Keratinocyte (primary cell): ENCODE measurements at regions not wholly inside any gene's neighbourhood (a gene's known extent, or its start where the extent isn't known, plus 50 kb on each side); places are given as distances from the start of the nearest gene placed in this dataset.

ENCODE experiments used
- DNase-seq: peaks from one replicate; pipeline ENCODE4 v3.0.0-alpha.2; 2011; ENCODE audit warnings: low read depth, missing footprints, low spot score
- FAIRE-seq: peaks from 2 replicates; lab custom pipeline; 2011; peaks lifted over from hg19 to GRCh38; lab: Jason Lieb, UNC
- H2AFZ ChIP-seq: 2 replicates; pipeline ENCODE4 v1.6.0; 2012; ENCODE audit warnings: low read length, control low read depth, inconsistent platforms; ENCODE audit not compliant: control insufficient read depth
- H3K27ac ChIP-seq: 2 replicates; pipeline ENCODE4 v1.5.1; 2011; ENCODE audit warnings: low read length; ENCODE audit not compliant: control insufficient read depth, insufficient read depth
- H3K27me3 ChIP-seq: 3 replicates; pipeline ENCODE4 v1.6.0; 2011; ENCODE audit warnings: low read length; ENCODE audit not compliant: control insufficient read depth, insufficient read depth; ENCODE audit errors: extremely low read depth
- H3K36me3 ChIP-seq, 2 experiments: 2 replicates in 1 of 2; 3 replicates in 1 of 2; pipeline ENCODE4 v1.5.1; 2011; ENCODE audit warnings: low read length in 2 of 2, mild to moderate bottlenecking in 1 of 2; ENCODE audit not compliant: control insufficient read depth in 2 of 2, insufficient read depth in 2 of 2; ENCODE audit errors: extremely low read depth in 1 of 2
- H3K4me1 ChIP-seq: 3 replicates; pipeline ENCODE4 v1.5.1; 2011; ENCODE audit warnings: low read length; ENCODE audit not compliant: control insufficient read depth, insufficient read depth; ENCODE audit errors: extremely low read depth
- H3K4me2 ChIP-seq: 3 replicates; pipeline ENCODE4 v1.6.0; 2011; ENCODE audit warnings: low read depth, low read length; ENCODE audit not compliant: control insufficient read depth, insufficient read depth; ENCODE audit errors: extremely low read depth
- H3K4me3 ChIP-seq, 3 experiments: fragments of 200-600 bp in 1 of 3; sonication (generic) in 1 of 3; 2 replicates in 2 of 3; 3 replicates in 1 of 3; pipeline ENCODE4 v1.5.1; 2011 to 2016; ENCODE audit warnings: low read length in 3 of 3, mild to moderate bottlenecking in 3 of 3, control low read depth in 2 of 3, inconsistent platforms in 1 of 3, low read depth in 1 of 3, mixed read lengths in 1 of 3, mixed run types in 1 of 3, moderate library complexity in 1 of 3; ENCODE audit not compliant: control insufficient read depth in 2 of 3, insufficient read depth in 2 of 3; ENCODE audit errors: extremely low read depth in 1 of 3
- H3K79me2 ChIP-seq: 2 replicates; pipeline ENCODE4 v1.6.0; 2012; ENCODE audit warnings: low read length; ENCODE audit not compliant: control insufficient read depth, insufficient read depth
- H3K9ac ChIP-seq: 3 replicates; pipeline ENCODE4 v1.6.0; 2011; ENCODE audit warnings: low read length; ENCODE audit not compliant: control insufficient read depth, insufficient read depth; ENCODE audit errors: extremely low read depth
- H3K9me1 ChIP-seq: 3 replicates; pipeline ENCODE4 v1.6.0; 2011; ENCODE audit warnings: low read length; ENCODE audit not compliant: control insufficient read depth, insufficient read depth; ENCODE audit errors: extremely low read depth
- H3K9me3 ChIP-seq: 2 replicates; pipeline ENCODE4 v1.5.1; 2012; ENCODE audit warnings: low read depth, low read length; ENCODE audit not compliant: control insufficient read depth
- H4K20me1 ChIP-seq: 3 replicates; pipeline ENCODE4 v1.6.0; 2011; ENCODE audit warnings: low read length; ENCODE audit not compliant: control insufficient read depth, insufficient read depth; ENCODE audit errors: extremely low read depth
- EZH2 ChIP-seq: IDR thresholded peaks from one replicate; pipeline ENCODE4 v1.6.1; 2012; ENCODE audit warnings: inconsistent platforms, mild to moderate bottlenecking, low read length, moderate library complexity
- dilution Hi-C: fragments of 300-500 bp; cut with MboI; formaldehyde crosslinking; loops from one replicate; pipeline ENCODE4 v1.7.0; 2020; ENCODE audit warnings: low sequenced_read_pairs; ENCODE audit not compliant: extremely low pct_ligation_motif_present
- TF ChIP-seq, protein P1 (sequence below), 3 experiments: IDR thresholded peaks in 1 of 3; conservative IDR thresholded peaks in 1 of 3; optimal IDR thresholded peaks in 1 of 3; 2 replicates in 2 of 3; 3 replicates in 1 of 3; pipeline versions ENCODE3 to v1.5.1; 2011; ENCODE audit warnings: low read length in 3 of 3, mild to moderate bottlenecking in 3 of 3, moderate library complexity in 2 of 3, control low read depth in 1 of 3, inconsistent platforms in 1 of 3; ENCODE audit not compliant: insufficient read depth in 2 of 3; ENCODE audit errors: extremely low read depth in 1 of 3

DNA sequence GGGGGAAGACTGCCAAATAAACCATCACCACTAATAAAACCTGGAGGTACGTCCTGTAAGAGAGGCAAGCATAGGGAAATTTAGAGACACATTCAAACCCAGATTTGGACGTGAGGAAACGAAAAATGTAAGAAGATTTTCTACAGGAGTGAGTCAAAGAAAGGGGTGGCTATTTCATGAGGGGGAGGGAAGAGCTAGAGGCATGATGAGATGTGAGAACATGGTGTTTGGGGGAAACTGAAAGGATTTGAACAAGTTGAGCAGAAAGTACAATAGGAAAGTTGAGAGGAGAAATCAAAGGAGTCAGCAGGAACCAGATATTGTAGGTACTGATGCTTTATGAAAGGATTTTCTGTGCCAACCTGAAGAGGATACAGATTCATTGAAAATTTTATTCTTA is 179.1 kb upstream of the HS3ST5 start:
- Histone ChIP-seq H3K4me1 (no peaks in the 10 kb centered on the region), H3K9ac (no peak overlapping the region), H3K27me3 (no peaks in the 10 kb centered on the region), H3K79me2 (no peaks in the 10 kb centered on the region), H3K4me3 (no peak overlapping the region), H3K9me1 (no peaks in the 10 kb centered on the region), H2AFZ (no peak overlapping the region), H3K9me3 (no peaks in the 10 kb centered on the region), H4K20me1 (no peaks in the 10 kb centered on the region), H3K27ac (no peak overlapping the region), H3K4me2 (no peak overlapping the region), H3K36me3 (no peaks in the 10 kb centered on the region)
- DNase-seq, result no peak
- FAIRE-seq, result no peak
- TF ChIP-seq, protein P1, sequence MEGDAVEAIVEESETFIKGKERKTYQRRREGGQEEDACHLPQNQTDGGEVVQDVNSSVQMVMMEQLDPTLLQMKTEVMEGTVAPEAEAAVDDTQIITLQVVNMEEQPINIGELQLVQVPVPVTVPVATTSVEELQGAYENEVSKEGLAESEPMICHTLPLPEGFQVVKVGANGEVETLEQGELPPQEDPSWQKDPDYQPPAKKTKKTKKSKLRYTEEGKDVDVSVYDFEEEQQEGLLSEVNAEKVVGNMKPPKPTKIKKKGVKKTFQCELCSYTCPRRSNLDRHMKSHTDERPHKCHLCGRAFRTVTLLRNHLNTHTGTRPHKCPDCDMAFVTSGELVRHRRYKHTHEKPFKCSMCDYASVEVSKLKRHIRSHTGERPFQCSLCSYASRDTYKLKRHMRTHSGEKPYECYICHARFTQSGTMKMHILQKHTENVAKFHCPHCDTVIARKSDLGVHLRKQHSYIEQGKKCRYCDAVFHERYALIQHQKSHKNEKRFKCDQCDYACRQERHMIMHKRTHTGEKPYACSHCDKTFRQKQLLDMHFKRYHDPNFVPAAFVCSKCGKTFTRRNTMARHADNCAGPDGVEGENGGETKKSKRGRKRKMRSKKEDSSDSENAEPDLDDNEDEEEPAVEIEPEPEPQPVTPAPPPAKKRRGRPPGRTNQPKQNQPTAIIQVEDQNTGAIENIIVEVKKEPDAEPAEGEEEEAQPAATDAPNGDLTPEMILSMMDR (optimal IDR thresholded peaks at IDR 0.05 in 1 of 3, IDR thresholded peaks at IDR 0.05 in 1 of 3, conservative IDR thresholded peaks at IDR 0.05 in 1 of 3; ENCODE audit: extremely low read depth in 1 of 3, insufficient read depth in 2 of 3, low read length in 3 of 3), result no peak
- no peak for TF ChIP-seq EZH2
- dilution Hi-C loops, result no loop called here

GRCh38 chr6:114520976-114521375 is 178.2 kb upstream of the HS3ST5 start:
- H2AFZ ChIP-seq, result no peak overlapping the region
- FAIRE-seq, result no peak

More at GRCh38 chr6:114520976-114521375, 178.2 kb upstream of the HS3ST5 start:
- H3K27me3 ChIP-seq, result no peaks in the 10 kb centered on the region
- H3K4me3 ChIP-seq, result no peak overlapping the region
- no peaks in the 10 kb centered on the region for H4K20me1 ChIP-seq
- H3K9me3 ChIP-seq, result no peaks in the 10 kb centered on the region
- H3K9ac ChIP-seq, result no peak overlapping the region
- dilution Hi-C loops, result no loop called here
- no peak overlapping the region for H3K27ac ChIP-seq
- H3K36me3 ChIP-seq, result no peaks in the 10 kb centered on the region
- no peak for DNase-seq
- H3K4me1 ChIP-seq, result no peaks in the 10 kb centered on the region
- TF ChIP-seq, protein P1 (optimal IDR thresholded peaks at IDR 0.05 in 1 of 3, IDR thresholded peaks at IDR 0.05 in 1 of 3, conservative IDR thresholded peaks at IDR 0.05 in 1 of 3; ENCODE audit: extremely low read depth in 1 of 3, insufficient read depth in 2 of 3, low read length in 3 of 3), result no peak
- TF ChIP-seq EZH2, result no peak
- no peaks in the 10 kb centered on the region for H3K79me2 ChIP-seq
- no peak overlapping the region for H3K4me2 ChIP-seq
- no peaks in the 10 kb centered on the region for H3K9me1 ChIP-seq
